Keratinocyte (primary cell): ENCODE measurements at regions not wholly inside any gene's neighbourhood (a gene's known extent, or its start where the extent isn't known, plus 50 kb on each side); places are given as distances from the start of the nearest gene placed in this dataset.
A peak's percentile ranks its signal among the peaks of the same experiment; 100 is the strongest.

Source experiments
- DNase-seq: peaks from one replicate; pipeline ENCODE4 v3.0.0-alpha.2; 2011; ENCODE audit warnings: low read depth, missing footprints, low spot score
- FAIRE-seq: peaks from 2 replicates; lab custom pipeline; 2011; peaks lifted over from hg19 to GRCh38; lab: Jason Lieb, UNC
- H2AFZ ChIP-seq: 2 replicates; pipeline ENCODE4 v1.6.0; 2012; ENCODE audit warnings: low read length, control low read depth, inconsistent platforms; ENCODE audit not compliant: control insufficient read depth
- H3K27ac ChIP-seq: 2 replicates; pipeline ENCODE4 v1.5.1; 2011; ENCODE audit warnings: low read length; ENCODE audit not compliant: control insufficient read depth, insufficient read depth
- H3K27me3 ChIP-seq: 3 replicates; pipeline ENCODE4 v1.6.0; 2011; ENCODE audit warnings: low read length; ENCODE audit not compliant: control insufficient read depth, insufficient read depth; ENCODE audit errors: extremely low read depth
- H3K36me3 ChIP-seq, 2 experiments: 2 replicates in 1 of 2; 3 replicates in 1 of 2; pipeline ENCODE4 v1.5.1; 2011; ENCODE audit warnings: low read length in 2 of 2, mild to moderate bottlenecking in 1 of 2; ENCODE audit not compliant: control insufficient read depth in 2 of 2, insufficient read depth in 2 of 2; ENCODE audit errors: extremely low read depth in 1 of 2
- H3K4me1 ChIP-seq: 3 replicates; pipeline ENCODE4 v1.5.1; 2011; ENCODE audit warnings: low read length; ENCODE audit not compliant: control insufficient read depth, insufficient read depth; ENCODE audit errors: extremely low read depth
- H3K4me2 ChIP-seq: 3 replicates; pipeline ENCODE4 v1.6.0; 2011; ENCODE audit warnings: low read depth, low read length; ENCODE audit not compliant: control insufficient read depth, insufficient read depth; ENCODE audit errors: extremely low read depth
- H3K4me3 ChIP-seq, 3 experiments: fragments of 200-600 bp in 1 of 3; sonication (generic) in 1 of 3; 2 replicates in 2 of 3; 3 replicates in 1 of 3; pipeline ENCODE4 v1.5.1; 2011 to 2016; ENCODE audit warnings: low read length in 3 of 3, mild to moderate bottlenecking in 3 of 3, control low read depth in 2 of 3, inconsistent platforms in 1 of 3, low read depth in 1 of 3, mixed read lengths in 1 of 3, mixed run types in 1 of 3, moderate library complexity in 1 of 3; ENCODE audit not compliant: control insufficient read depth in 2 of 3, insufficient read depth in 2 of 3; ENCODE audit errors: extremely low read depth in 1 of 3
- H3K79me2 ChIP-seq: 2 replicates; pipeline ENCODE4 v1.6.0; 2012; ENCODE audit warnings: low read length; ENCODE audit not compliant: control insufficient read depth, insufficient read depth
- H3K9ac ChIP-seq: 3 replicates; pipeline ENCODE4 v1.6.0; 2011; ENCODE audit warnings: low read length; ENCODE audit not compliant: control insufficient read depth, insufficient read depth; ENCODE audit errors: extremely low read depth
- H3K9me1 ChIP-seq: 3 replicates; pipeline ENCODE4 v1.6.0; 2011; ENCODE audit warnings: low read length; ENCODE audit not compliant: control insufficient read depth, insufficient read depth; ENCODE audit errors: extremely low read depth
- H3K9me3 ChIP-seq: 2 replicates; pipeline ENCODE4 v1.5.1; 2012; ENCODE audit warnings: low read depth, low read length; ENCODE audit not compliant: control insufficient read depth
- H4K20me1 ChIP-seq: 3 replicates; pipeline ENCODE4 v1.6.0; 2011; ENCODE audit warnings: low read length; ENCODE audit not compliant: control insufficient read depth, insufficient read depth; ENCODE audit errors: extremely low read depth
- CTCF ChIP-seq, 3 experiments: IDR thresholded peaks in 1 of 3; conservative IDR thresholded peaks in 1 of 3; optimal IDR thresholded peaks in 1 of 3; 2 replicates in 2 of 3; 3 replicates in 1 of 3; pipeline versions ENCODE3 to v1.5.1; 2011; ENCODE audit warnings: low read length in 3 of 3, mild to moderate bottlenecking in 3 of 3, moderate library complexity in 2 of 3, control low read depth in 1 of 3, inconsistent platforms in 1 of 3; ENCODE audit not compliant: insufficient read depth in 2 of 3; ENCODE audit errors: extremely low read depth in 1 of 3
- EZH2 ChIP-seq: IDR thresholded peaks from one replicate; pipeline ENCODE4 v1.6.1; 2012; ENCODE audit warnings: inconsistent platforms, mild to moderate bottlenecking, low read length, moderate library complexity
- dilution Hi-C: fragments of 300-500 bp; cut with MboI; formaldehyde crosslinking; loops from one replicate; pipeline ENCODE4 v1.7.0; 2020; ENCODE audit warnings: low sequenced_read_pairs; ENCODE audit not compliant: extremely low pct_ligation_motif_present

- no peaks in the 10 kb centered on the region for H3K9me3 ChIP-seq
- no peak overlapping the region for H3K4me3 ChIP-seq
- no peak overlapping the region for H3K27ac ChIP-seq
- no peaks in the 10 kb centered on the region for H3K4me1 ChIP-seq
- no peaks in the 10 kb centered on the region for H3K9me1 ChIP-seq
- no peaks in the 10 kb centered on the region for H3K36me3 ChIP-seq
- dilution Hi-C loops = no loop called here
- H3K4me2 ChIP-seq = no peak overlapping the region
- DNase-seq (no peak), FAIRE-seq (no peak)
- no peak overlapping the region for H2AFZ ChIP-seq
- TF ChIP-seq CTCF (optimal IDR thresholded peaks at IDR 0.05 in 1 of 3, IDR thresholded peaks at IDR 0.05 in 1 of 3, conservative IDR thresholded peaks at IDR 0.05 in 1 of 3; ENCODE audit: extremely low read depth in 1 of 3, insufficient read depth in 2 of 3, low read length in 3 of 3) = no peak
- no peak for TF ChIP-seq EZH2
- no peak overlapping the region for H3K9ac ChIP-seq
- no peaks in the 10 kb centered on the region for H4K20me1 ChIP-seq
- no peaks in the 10 kb centered on the region for H3K79me2 ChIP-seq
- H3K27me3 ChIP-seq = no peaks in the 10 kb centered on the region
Observed at GRCh38 chr16:65967376-65967775, 399.1 kb upstream of the CDH5 start.

- H3K4me2 ChIP-seq = no peak overlapping the region
- no peak overlapping the region for H3K27ac ChIP-seq
- DNase-seq = peak; percentile 1
Observed at GRCh38 chr16:65965628-65966027, 400.9 kb upstream of the CDH5 start.

More at GRCh38 chr16:65965628-65966027, 400.9 kb upstream of the CDH5 start:
- no peak for FAIRE-seq
- Histone ChIP-seq H4K20me1 (no peaks in the 10 kb centered on the region), H3K36me3 (no peaks in the 10 kb centered on the region), H3K9me3 (no peaks in the 10 kb centered on the region), H3K9ac (no peak overlapping the region), H3K27me3 (no peaks in the 10 kb centered on the region), H2AFZ (no peak overlapping the region), H3K4me1 (no peaks in the 10 kb centered on the region), H3K9me1 (no peaks in the 10 kb centered on the region), H3K4me3 (no peak overlapping the region), H3K79me2 (no peaks in the 10 kb centered on the region)
- dilution Hi-C loops = no loop called here
- TF ChIP-seq CTCF (optimal IDR thresholded peaks at IDR 0.05 in 1 of 3, IDR thresholded peaks at IDR 0.05 in 1 of 3, conservative IDR thresholded peaks at IDR 0.05 in 1 of 3; ENCODE audit: extremely low read depth in 1 of 3, insufficient read depth in 2 of 3, low read length in 3 of 3) = no peak
- TF ChIP-seq EZH2 = no peak
